ENCODE measurements at regions not wholly inside any gene's neighbourhood (a gene's known extent, or its start where the extent isn't known, plus 50 kb on each side); places are given as distances from the start of the nearest gene placed in this dataset.

- no peak for TF ChIP-seq CTCF (conservative IDR thresholded peaks at IDR 0.05; ENCODE audit: low read depth in 2 of 2)
- TF ChIP-seq NANOG (IDR thresholded peaks at IDR 0.05; ENCODE audit: borderline replicate concordance) = no peak
- no peak for TF ChIP-seq REST (IDR thresholded peaks at IDR 0.05; ENCODE audit: unreplicated experiment)
- no peak for TF ChIP-seq CREB1 (CRISPR knock-in tag; IDR thresholded peaks at IDR 0.05; ENCODE audit: low read depth)
- TF ChIP-seq POLR2AphosphoS5 (IDR thresholded peaks at IDR 0.05; ENCODE audit: low read depth) = no peak
- no peak for TF ChIP-seq EZH2phosphoT487 (IDR thresholded peaks at IDR 0.05; ENCODE audit: unreplicated experiment)
- no peak for TF ChIP-seq EZH2 (IDR thresholded peaks at IDR 0.05; ENCODE audit: low read depth, unreplicated experiment)
- TF ChIP-seq JUNB (IDR thresholded peaks at IDR 0.05; ENCODE audit: unreplicated experiment) = no peak
- no peak for TF ChIP-seq STAT1 (IDR thresholded peaks at IDR 0.05; ENCODE audit: unreplicated experiment)
- no peak for TF ChIP-seq ETS1 (IDR thresholded peaks at IDR 0.05)
- no peak for TF ChIP-seq ZNF331 (CRISPR knock-in tag; IDR thresholded peaks at IDR 0.05; ENCODE audit: low read depth)
Observed at GRCh38 chr3:168807448-168807847, 711.7 kb upstream of the GOLIM4 start.

All from GM23338 (cell line).